ENCODE measurements at regions not wholly inside any gene's neighbourhood (a gene's known extent, or its start where the extent isn't known, plus 50 kb on each side); places are given as distances from the start of the nearest gene placed in this dataset.

- 0% methylated on average over 8 of the region's 8 CpGs for WGBS (ENCODE audit: insufficient coverage, low coverage, missing lambda C conversion rate)
- 0 out of 5 replicates have a peak, but pooled peaks cover 0 to 3% of the 10 kb centered on the region in 2 experiments for H3K4me1 ChIP-seq (replicated peaks in 1 of 2; ENCODE audit: control insufficient read depth in 2 of 2, insufficient read depth in 2 of 2, low read length in 2 of 2)
- H3K9me3 ChIP-seq (replicated peaks; ENCODE audit: control insufficient read depth, insufficient read depth, low read depth, low read length), result no peaks in the 10 kb centered on the region
- DNase-seq (ENCODE audit: extremely low read depth in 1 of 4, low spot score in 3 of 4) (no peak), FAIRE-seq (no peak), ATAC-seq (no peak)
- intact Hi-C loops (cut with micrococcal nuclease) (no loop called here), in situ Hi-C loops (cut with MboI) (no loop called here)
- no peaks in the 10 kb centered on the region for H3K79me2 ChIP-seq (ENCODE audit: control insufficient read depth, insufficient read depth, low read length)
- H2AFZ ChIP-seq (ENCODE audit: low read depth, low read length), result no peak overlapping the region
- ChIA-PET CTCF (ENCODE audit: low intra/inter-chr PET ratio) (no interaction called here), POLR2A (interaction anchor here (1.2 kb wide), 1 partner anchor 17 kb away, joined by 3 read pairs; no protein-coding TSS in a partner anchor)
- no peaks in the 10 kb centered on the region for H3K36me3 ChIP-seq (ENCODE audit: control insufficient read depth, insufficient read depth, low read length)
- no peak overlapping the region for H3K4me2 ChIP-seq (ENCODE audit: insufficient read depth, low read length)
- no peak overlapping the region for H3K9ac ChIP-seq (ENCODE audit: insufficient read depth in 1 of 2, low read depth in 2 of 2, low read length in 2 of 2)
- no TSS peak for BruUV-seq (replicated peaks)
- no peaks in the 10 kb centered on the region for H4K20me1 ChIP-seq (replicated peaks; ENCODE audit: control insufficient read depth, insufficient read depth, low read length)
- peaks cover 13 to 24% of the 10 kb centered on the region in 2 experiments for H3K27me3 ChIP-seq (ENCODE audit: control insufficient read depth in 2 of 2, insufficient read depth in 2 of 2, low read length in 2 of 2)
- no peaks in the 10 kb centered on the region for H3K9me1 ChIP-seq (ENCODE audit: control insufficient read depth, insufficient read depth, low read length)
- no peak overlapping the region for H3K27ac ChIP-seq (ENCODE audit: extremely low read depth, low read depth, low read length)
- no peak overlapping the region for H3K4me3 ChIP-seq
- TF ChIP-seq ZBTB43 (CRISPR knock-in tag; IDR thresholded peaks at IDR 0.05) (no peak), ZNF717 (CRISPR knock-in tag; IDR thresholded peaks at IDR 0.05) (no peak), CC2D1A (IDR thresholded peaks at IDR 0.05) (no peak), NONO (IDR thresholded peaks at IDR 0.05; ENCODE audit: low read depth in 2 of 2, low read length in 1 of 2) (no peak), PHTF2 (CRISPR knock-in tag; IDR thresholded peaks at IDR 0.05) (no peak), NCOA1 (IDR thresholded peaks at IDR 0.05; ENCODE audit: low read depth) (no peak), TRIM25 (IDR thresholded peaks at IDR 0.05; ENCODE audit: borderline replicate concordance) (no peak)
Measured at GRCh38 chr11:33640730-33641371, 59.8 kb downstream of the C11orf91 start.

Data from K562 (cell line).